ENCODE measurements at regions not wholly inside any gene's neighbourhood (a gene's known extent, or its start where the extent isn't known, plus 50 kb on each side); places are given as distances from the start of the nearest gene placed in this dataset.
"Not testable (repeated sequence)": the region's sequence is repeated elsewhere in the genome, so short reads cannot be mapped to it uniquely, and the experiment has no call there.

GRCh38 chr9:17083258-17083657 lies 51.6 kb upstream of the CNTLN start:
- DNase-seq: no peak

DNA sequence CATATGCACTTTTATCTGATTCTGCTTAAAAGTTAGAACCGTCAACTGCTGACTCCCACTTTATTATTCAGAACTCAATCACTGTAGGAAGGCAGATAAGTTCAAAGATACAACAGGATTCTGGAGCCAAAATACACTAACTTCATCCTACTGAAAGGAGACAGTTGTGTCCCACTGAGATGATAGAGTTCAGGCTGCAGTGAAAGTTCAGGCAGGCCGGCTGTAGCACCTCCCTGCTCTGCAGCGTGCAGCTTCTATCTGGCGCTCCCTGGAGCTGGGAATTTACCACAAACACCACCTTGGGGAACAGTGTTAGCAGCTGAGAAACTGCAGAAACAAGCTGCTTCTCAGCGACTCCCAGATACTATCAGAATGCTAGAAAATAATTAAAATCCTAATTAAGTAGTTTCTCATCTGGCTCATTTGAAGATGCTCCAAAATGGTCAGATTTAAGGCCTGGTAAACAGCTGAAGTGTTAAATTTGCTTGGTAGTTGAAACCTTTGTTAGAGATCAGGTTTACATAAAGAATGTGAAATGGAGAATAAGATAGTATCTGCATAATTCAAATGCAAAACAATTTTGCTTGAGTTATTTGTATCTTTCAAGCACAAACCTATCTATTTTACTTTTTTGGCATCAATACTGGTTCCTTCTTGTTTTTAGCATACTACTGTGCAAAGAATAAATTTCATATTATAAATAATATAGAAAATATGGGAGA lies 52.3 kb upstream of the CNTLN start:
- peak in 1 of 56 donors; percentile 5 for DNase-seq

DNA sequence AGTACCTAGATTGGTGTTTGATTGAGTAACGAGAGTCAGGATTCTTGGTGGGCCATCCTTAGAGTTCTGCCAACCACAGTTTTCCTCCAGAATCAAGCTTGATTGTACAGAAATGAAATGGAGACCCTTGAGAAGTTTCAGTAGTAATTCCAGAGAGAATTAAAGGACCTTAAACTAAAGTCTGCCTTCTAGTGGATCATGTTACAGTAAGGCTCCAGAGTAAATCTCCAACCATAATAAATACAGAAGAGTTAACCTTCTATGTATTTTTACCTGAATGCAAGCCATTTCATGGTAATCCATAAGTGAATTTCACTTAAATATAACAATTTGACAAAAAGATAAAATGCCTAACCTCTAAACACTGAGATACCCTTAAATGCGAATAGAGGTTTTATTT lies 53.0 kb upstream of the CNTLN start:
- no peak for DNase-seq

DNA sequence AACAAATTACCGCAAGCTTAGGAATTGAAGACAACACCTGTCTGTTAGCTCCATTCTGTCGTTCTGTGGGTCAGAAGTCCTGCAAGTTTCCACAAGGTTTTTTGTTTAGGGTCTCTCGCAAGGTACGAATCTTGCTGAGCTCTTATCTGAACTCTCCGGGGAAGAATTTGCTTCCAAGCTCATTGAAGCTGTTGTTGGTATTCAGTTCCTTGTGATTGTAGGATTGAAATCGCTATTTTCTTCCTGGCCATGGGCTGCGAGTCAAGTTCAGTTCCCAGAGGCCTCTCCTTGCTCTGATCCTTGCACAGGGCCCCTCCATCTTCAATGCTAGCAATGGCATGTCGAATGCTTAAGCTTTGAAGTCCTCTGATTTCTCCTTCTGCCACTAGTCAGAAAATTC lies 53.5 kb upstream of the CNTLN start:
- DNase-seq: no peak

DNA sequence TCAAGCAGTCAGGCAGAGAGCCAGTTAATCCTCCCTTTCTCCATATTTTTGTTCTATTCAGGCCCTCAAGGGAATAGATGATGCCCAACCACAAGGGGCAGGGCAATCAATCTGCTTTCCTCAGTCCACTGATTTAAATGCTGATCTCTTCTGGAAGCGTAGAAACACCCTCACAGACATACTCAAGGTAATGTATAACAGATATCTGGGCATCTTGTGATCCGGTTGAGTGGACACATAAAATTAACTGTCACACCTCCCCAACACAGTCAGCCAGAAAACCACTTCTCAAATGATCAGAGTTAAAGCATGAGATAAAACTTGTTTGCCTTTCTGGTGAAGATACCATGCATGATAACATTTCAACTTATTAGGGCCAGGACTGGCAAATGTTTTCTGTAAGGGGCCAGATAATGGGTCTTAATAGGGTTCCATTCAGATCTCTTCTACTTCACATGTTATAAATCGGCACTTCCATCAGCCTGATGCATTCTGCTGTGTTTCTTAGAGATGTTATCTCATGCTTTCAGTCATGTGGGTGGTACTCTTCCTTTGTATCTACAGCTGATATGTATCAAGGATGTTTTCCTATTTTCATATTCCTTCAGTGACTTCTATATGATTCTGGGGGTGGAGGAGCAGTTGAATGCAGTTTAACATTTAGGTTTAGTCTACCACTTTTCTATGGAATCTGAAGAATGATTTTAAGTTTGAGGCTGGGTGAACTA lies 58.9 kb upstream of the CNTLN start:
- no peak for DNase-seq

DNA sequence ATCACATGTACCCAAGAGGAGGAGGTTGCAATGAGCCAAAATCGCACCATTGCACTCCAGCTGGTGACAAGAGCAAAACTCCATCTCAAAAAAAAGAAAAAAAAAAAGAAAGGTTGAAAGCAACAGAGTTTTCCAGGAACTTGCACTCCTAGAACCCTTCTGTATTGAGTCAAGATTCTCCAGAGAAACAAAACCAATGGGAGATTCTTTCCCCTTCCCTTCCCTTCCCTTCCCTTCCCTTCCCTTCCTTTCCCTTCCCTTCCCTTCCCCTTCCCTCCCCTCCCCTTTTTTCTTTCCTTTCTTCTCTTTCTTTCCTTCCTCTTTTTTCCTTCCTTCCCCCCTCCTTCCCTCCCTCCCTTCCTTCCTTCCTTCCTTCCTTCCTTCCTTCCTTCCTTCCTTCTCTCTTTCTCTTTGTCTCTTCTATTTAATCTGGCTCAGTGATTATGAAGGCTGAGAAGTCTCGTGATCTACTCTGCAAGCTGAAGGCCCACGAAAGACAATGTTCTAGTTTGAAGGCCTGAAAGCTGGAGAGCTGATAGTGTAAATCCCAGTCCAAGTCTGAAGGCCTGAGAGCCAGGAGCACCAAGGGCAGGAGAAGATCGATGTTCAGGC lies 59.6 kb upstream of the CNTLN start:
- no peak for DNase-seq

- DNase-seq: not testable (repeated sequence)
Measured at GRCh38 chr9:17072563-17072962, 62.3 kb upstream of the CNTLN start.

- no peak for DNase-seq
Measured at GRCh38 chr9:17068671-17069070, 66.2 kb upstream of the CNTLN start.

DNA sequence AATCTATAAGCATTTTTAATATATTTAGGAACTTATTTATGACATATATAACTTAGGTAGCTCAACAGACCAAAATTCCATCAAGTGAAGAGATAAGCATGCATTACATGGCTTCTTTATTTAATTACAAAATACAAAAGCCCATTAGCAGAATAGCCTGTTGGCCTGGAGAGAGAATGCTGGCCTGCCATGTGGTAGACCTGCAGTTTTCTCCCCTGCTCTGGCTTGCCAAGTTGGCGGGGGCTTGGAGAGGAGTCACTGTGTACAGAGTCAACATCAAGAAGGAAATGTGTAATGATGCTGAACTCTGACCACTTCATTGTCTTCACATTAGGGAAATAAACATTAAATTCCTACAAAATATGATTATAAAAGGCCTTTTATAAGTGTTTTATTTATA lies 69.8 kb upstream of the CNTLN start:
- DNase-seq: no peak

- DNase-seq: no peak
Measured at GRCh38 chr9:17064558-17064957, 70.3 kb upstream of the CNTLN start.

- peak in 1 of 56 donors; percentile 1 for DNase-seq
Measured at GRCh38 chr9:17063535-17064135, 71.2 kb upstream of the CNTLN start.

DNA sequence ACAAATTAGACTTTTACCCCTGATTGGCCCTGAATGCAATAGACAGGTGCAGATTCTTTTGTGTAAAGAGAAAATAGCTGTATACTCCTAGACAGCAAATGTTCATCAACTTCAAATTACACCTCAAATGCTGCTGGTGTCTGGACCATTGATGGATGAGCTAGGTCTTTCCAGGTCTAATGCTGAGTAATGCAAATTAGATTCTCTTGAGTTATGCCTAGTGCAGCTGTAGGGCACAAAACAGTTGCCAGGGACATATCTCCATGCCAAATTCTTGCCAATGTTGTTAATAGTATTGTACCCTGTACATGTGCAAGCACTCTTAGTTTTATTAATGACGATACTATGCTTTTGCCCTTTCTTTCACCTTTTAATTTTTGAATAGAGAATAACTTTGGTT lies 72.3 kb upstream of the CNTLN start:
- DNase-seq: no peak

- no peak for DNase-seq
Measured at GRCh38 chr9:17060450-17060849, 74.4 kb upstream of the CNTLN start.

- DNase-seq: no peak
Measured at GRCh38 chr9:17059465-17059864, 75.4 kb upstream of the CNTLN start.

DNA sequence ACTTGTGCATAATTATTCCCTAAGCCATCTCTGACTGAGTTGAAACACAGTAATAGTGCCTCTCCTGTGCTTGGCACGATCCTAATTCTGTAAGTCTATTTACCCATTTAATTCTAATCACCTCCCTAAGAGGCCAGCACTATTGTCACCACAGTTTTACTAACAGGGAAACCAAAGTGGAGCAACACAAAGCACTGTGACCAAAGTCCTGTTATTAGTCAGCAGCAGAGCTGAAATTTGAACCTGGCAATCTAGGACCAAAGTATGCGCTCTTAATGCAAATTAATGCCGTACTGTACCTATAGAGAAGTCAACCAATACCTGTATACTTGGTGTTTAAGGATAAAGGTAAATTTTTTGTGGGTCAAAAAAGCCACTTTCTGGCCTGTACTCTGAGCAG lies 77.1 kb upstream of the CNTLN start:
- DNase-seq: no peak

DNA sequence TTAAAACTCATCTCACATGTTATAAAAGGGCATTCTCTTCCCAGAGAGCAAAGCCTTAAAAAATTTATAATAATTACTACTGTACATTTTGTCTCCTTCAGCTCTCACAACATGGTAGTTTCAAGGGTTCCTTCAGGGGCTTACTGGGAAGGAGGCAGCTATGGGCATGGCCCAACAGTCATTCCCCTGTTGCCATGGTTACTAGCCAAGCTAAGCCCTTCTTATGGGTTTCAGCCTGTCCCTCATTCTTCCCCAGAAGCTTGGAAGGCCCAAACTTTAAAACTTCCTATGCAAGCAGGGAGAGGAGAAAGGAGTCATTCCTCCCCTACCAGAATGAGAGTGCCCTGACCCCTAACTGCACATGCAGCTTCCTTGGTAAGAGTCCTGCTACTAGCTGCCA lies 82.2 kb upstream of the CNTLN start:
- DNase-seq: no peak

DNA sequence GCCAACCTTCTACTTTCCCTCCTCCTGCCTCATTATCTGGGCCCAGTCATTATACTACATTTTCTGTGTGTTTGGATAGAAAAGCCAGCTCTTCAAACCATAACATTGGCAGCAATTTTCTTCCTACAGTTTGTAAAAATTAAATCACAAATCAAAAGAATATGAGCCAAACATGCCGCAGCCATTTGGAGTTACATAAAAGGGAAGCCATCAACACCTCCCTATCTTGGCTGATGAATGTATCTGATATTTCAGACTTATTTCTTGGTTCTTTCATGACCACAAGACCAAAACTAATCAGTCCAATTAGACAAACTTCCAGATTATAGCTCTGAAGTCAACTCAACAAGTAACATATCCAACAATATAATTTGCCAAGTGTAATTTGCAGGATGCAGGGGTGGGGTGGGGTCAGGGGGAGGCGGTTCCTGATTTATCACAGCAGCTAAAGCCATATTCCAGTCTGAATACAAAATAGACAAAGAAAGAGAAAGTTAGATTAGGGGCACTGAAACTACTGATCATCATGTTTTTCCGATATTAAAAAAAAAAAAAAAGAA lies 89.4 kb upstream of the CNTLN start:
- DNase-seq: no peak

DNA sequence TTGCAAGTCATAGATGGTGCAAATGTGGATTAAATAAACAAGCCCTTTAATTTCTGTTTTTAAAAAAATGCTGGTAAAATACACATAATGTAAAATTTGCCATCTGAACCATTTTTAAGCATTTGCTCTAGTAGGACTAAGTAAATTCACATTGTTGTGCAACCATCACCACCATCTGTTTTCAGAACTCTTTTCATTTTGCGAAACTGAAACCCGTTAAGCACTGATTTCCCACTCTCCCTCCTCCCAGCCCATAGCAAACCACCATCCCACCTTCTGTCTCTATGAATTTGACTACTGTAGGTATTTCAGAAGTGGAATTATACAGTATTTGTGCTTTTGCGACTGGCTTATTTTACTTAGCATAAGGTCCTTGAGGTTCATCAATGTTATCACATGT lies 103.3 kb upstream of the CNTLN start:
- peak in 1 of 56 donors; percentile 4 for DNase-seq

DNA sequence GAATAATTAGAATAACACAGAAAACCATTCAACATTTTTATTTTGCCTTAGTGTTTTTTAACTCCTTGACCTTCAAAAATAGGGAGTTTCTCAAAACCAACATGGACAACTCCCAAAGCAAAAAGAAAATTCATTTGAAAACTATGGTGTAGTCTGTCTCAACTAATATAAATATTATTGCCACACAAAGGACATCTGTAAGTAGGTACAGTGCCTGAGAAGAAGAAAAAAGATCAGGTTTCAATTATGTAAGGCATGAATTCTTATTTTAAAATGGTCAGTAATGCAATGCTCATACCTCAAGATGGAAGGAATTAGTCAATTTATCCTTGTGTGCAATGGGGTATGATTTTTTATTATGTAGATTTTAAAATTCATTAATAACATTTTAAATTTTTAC lies 109.6 kb upstream of the CNTLN start:
- no peak for DNase-seq

GRCh38 chr9:17024129-17024528 lies 110.7 kb upstream of the CNTLN start:
- DNase-seq: no peak

DNA sequence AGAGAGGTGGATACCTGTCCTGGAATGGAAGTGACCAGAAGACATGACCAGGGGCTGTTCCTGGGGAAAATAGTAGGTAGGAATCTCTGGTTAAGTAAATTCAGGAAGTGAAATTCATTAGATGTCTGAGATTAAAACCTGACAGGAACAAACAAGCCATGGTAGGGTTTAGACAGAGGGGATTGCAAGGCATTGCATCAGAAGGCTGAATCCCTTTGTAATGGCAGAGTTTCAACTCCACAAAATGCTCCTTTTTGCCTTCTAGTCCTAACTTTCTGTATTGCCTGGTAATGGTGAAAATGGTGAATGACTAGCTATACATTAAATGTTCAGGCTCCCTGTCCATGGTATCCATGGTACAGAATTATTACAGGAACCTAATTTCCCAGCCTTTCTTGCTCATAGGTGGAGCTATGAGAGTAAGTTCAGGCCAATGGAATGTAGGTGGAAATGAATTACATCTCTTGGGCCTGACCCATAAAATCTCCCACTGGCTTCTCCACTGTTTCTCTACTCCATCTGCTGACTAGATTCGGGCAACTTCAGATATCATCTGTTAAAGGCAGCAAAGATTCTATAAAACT lies 113.4 kb upstream of the CNTLN start:
- DNase-seq: no peak

DNA sequence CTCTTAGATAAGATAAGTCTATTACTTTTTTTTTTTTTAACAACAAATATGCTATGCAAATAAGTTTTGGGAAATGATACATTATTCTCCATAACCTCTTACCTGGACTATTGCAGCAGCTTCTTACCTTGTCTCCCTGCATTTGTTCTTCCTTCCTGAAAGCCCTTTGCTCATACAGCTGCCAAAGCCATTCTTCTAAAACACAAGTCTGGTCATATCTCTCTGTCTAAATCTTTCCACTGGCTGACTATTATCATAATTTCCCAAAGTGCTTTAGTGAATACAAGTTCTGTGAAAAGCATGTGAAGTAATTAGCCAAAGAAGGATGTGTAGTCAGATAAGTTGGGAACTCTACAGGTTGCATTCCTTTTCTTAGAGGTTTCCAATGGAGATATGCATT lies 115.4 kb upstream of the CNTLN start:
- no peak for DNase-seq

Measured in amygdala (tissue), 56 donors.